ENCODE measurements at regions not wholly inside any gene's neighbourhood (a gene's known extent, or its start where the extent isn't known, plus 50 kb on each side); places are given as distances from the start of the nearest gene placed in this dataset.

DNA sequence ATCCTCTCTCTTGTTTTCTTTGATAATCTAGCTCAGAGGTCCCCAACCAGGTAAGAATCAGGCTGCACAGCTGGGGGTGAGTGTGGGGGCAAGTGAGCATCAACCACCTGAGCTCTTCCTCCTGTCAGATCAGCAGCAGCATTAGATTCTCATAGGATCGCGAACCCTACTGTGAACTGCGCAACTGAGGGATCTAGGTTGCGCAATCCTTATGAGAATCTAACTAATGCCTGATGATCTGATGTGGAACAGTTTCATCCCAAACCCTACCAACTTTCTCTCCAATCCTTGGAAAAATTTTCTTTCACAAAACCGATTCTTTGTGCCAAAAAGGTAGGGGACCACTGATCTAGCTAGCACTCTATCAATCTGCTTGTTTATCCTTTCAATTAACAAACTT lies 678.3 kb downstream of the CBLN2 start:
- no peak for DNase-seq

DNA sequence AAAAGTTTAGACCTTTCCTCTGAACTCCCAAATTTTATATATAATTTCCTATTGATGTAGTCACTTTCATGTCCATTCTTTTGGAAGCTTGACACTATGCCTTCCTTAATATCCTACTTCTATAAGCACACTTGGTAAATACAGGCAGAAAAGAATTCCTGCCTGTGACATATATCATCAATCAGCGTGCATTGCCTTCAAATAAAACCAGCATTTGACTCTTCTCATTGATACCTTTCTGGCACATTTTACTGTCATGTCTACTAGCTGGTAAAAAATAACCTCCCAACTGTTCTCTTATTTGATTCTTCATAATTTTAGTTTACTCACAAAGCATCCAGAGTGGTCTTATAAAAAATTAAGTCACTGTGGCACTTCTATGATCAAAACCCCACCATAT lies 693.5 kb downstream of the CBLN2 start:
- DNase-seq: no peak

DNA sequence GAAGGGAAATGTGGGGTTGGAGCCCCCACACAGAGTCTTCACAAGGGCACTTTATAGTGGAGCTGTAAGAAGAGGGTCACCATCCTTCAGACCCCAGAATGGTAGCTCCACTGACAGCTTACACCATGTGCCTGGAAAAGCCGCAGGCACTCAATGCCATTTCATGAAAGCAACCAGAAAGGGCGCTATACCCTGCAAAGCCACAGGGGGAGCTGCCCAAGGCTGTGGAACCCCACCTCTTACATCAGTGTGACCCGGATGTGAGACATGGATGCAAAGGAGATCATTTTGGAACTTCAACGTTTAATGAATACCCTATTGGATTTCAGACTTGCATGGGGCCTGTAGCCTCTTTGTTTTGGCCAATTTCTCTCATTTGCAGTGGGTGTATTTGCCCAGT lies 694.7 kb downstream of the CBLN2 start:
- no peak for DNase-seq

DNA sequence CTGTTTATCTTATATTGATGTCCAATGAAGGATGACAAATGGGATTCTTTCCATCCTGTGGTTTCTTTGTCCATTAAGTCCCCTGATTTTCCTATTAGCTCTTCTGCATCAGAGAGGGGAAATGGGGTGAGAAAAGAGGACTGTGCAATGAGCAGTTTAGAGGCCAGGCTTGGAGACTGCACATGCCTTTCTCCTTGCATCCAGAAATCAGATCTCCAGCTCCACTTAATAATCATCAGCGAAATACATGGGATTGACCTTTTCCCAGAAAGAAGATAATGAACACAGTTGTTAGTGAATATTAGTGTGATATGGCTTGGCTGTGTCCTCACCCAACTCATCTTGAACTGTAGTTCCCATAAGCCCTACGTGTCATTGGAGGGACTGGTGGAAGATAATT lies 697.4 kb downstream of the CBLN2 start:
- DNase-seq: no peak

DNA sequence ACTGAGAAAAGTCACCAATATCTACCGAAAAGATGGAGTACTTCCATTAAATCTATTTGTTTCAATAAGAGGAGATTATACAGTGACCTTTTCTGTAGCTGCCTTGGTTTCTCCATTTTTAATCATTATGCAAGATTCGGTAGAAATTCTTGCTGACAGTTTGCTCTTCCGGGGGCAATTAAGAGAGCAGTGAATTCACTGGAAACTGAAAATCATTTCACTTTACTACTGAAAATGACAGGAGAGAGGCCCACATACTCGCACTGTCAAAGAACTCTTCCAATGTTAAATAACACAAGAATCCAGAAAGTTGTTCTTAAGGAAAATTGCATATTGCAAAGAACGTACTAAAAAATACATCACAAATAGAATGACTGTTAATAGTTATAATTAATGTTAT lies 699.3 kb downstream of the CBLN2 start:
- DNase-seq: no peak

DNA sequence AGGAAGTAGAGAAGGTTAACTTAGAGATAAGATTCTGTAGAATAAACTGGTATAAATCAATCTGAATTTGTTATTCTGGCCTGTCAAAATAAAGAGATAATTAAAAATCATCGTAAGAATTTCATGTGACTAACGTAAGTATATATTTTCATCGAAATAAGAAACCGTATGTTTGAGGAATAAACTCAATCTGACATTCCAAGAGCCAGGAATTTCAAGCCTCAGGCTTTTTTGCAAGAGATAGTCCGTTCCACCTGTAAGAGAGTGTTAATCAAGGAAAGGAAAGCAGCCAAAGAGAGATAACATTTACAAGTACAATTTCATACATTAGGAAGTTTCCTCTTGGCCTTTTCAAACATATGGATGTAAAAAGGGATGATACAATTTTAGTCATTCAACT lies 701.5 kb downstream of the CBLN2 start:
- DNase-seq: no peak

DNA sequence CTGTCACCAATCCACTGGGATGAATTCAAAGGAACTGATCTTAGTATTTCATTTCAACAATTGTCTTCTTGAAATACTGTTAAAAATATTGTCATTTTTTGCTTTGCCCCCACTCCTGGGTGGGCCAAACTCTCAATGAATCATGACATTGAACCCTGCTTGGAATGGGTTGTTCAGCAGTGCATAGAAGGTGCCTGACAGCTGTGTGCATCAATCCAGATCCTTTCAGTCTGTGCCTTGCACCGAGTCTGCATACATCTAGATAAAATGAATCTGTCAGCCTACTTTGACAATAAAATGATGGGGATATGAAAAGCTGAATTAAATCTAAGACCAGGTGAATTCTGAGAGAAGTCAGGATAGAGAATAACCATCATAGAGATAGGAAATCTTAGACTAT lies 706.6 kb downstream of the CBLN2 start:
- no peak for DNase-seq

DNA sequence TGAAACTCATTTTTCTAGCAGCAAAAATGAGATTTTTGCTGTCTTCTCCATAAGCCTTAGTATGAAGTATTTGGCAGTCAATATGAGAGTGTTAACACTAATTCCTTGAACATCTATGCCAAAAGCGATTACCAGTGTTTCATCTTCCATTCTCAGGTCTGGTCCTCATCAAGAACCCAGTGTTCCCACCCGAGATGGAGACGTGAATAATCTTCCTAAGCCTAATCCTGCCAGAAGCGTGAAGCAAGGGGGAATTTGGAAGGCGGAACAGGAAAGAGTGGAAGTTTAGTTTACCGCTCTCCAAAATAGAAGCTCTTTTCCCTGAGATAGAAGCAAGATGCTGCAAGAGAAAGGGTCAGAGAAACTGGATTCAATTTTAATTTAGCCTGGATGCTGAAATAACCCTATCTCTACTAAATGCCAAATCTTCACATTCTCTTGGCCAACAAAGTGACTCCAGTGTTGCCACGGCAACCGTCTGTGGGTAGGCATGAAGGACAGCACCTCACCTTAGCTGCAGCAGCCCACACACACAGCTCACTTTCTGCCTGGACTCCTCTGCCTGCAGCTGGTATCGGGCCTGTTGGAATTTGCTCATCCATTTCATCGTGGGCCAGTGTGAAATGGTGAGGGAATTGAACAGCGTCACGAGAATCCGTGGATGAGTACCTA lies 711.1 kb downstream of the CBLN2 start:
- DNase-seq: no peak

DNA sequence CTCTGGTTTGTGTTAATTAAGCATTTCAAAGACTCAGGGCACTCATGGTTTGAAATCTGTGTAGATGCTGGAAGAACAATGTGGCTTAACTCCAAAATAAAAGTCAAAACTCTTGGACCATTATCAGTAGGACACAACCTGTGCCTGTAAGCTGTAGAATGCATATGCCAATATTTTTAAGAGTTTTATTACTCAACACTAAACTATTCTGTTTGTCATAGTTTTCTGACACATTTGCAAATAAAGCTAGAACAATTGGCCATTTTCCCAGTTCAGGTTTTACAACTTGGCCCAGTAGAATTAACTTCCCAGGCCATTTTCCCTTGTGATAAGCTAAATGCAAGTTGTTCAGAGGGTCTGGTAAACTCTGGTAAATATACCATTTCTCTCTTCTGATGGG lies 713.1 kb downstream of the CBLN2 start:
- no peak for DNase-seq

DNA sequence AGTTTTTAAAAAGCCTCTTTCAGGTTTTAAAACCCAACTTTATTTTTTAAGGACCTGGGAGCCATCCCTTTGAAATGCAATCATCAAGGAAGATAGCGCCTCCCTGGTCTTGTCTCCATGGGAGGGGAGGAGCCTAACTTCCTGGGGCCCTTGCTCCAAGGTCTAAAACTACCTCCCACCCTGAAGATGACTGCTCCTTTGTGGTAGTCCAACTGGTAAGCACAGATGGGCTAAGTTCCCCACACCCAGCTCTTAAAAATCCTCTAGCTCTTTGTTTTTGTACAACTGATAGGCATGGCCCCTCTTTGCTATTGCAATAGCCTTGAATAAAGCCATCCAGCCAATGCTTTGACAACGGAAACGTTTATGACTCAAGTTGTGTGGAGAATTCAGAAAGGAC lies 716.8 kb downstream of the CBLN2 start:
- DNase-seq: no peak

DNA sequence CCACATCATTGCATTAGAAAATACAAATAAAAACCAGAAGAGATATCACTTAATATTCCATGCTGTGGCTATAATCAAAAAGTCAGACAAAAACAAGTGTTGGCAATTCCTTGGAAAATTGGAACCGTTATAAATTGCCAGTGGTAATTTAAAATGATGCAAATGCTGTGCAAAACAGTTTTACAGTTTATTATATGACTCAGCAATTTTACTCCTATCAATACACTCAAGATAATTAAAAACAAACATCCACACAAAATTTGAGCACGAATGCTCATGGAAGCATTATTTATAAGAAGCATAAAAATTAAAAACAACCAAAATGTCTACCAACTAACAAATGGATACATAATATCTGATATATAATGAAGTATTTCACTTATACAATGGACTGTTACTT lies 728.8 kb downstream of the CBLN2 start:
- no peak for DNase-seq

DNA sequence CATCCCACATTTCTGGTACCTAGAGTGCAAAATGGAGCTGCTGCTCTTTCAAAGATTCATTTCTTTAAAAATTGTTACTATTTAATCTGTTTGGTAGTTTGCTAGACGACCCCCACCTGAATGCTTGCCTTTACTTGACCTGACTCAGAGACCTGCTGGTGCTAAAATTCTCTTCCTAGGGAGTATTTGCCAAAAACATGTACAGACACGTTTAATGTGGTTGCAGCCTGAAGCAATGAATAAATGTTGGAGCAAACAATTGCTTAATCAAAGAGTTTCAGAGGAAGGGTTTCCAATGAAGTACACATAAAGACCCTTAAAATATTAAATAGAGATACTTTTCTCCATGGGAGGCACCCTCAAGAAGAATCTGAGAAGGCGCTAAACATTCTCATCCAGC lies 734.4 kb downstream of the CBLN2 start:
- DNase-seq: no peak

DNA sequence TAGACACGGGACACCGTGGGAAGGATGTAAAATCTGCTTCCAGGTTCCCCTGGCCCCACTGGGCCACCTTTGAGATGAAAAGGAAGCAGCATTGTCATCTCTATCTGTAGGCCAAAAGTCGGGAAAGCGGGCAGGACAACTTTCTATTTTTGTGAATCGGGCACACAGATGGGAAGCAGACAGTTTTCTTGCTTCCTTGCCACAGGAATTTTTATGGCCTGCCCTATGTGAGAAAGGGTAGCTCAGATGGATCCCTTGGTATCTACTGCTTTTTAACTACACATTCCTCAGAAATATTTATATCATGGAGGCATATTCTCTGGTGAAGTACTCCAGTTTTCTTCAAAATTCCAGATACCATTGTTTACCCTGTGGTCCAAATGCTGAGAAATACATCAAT lies 735.5 kb downstream of the CBLN2 start:
- DNase-seq: no peak

DNA sequence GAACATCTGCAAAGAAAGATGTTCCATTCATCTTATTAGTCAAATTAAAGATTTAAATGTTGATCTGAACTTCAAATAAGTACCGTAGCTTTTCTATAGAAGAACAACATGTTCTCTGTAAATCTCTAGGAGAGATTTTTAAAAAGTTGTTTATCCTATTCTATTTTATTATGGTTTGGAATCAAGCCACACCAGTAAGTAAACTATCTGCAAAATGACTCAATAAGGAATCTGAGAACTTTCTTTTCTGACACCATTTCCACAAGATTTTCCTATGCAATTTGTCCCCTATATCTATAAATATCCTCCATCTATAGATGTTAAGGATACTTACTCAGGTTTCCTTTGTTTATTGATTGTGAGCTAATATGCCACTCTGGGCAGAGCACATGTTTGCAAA lies 736.6 kb downstream of the CBLN2 start:
- no peak for DNase-seq

DNA sequence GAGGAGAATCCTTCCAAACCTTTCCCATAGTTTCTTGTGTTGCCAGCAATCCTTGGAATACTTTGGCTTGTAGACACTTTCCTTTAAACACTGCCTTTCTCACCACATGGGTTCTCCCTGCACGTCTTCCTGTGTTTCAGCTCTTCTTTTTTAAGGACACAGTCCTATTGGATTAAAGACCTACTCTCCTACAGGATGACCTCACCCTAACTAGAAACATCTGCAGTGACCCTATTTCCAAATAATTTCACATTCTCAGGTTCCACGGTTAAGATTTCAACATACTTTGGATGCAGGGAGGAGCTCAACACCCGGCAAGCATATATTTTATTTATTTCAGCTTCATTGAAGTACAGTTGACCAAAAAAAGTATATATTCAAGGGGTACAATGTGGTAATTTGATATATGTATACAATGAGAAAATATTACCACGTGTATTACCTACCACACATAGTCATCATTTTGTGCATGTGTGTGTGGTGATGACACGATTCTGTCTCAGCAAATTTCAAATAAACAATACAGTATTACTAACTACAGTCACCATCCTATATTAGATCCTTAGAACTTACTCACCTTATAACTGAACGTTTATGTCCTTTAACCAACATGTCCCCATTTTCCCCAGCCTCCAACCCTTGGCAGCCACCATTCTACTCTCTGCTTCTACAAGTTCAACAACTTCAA lies 745.0 kb downstream of the CBLN2 start:
- DNase-seq: no peak

DNA sequence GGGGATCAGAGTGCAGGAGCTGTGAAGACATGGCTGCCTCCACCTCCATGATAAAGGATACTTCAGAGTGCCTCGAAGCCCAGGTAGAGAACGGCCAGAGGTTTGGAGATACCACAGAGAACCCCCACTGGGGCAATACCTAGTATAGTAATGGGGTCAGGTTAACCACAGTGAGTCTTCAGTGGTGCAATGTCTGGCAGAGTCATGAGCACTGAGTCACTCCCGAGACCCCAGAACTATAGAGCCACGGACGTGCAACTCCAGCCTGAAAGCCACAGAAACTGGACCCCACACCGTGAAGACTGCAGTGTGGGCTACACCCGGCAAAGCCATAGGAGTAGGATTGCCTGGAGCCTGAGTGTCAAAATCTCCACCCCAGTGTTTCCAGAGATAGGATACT lies 746.6 kb downstream of the CBLN2 start:
- no peak for DNase-seq

DNA sequence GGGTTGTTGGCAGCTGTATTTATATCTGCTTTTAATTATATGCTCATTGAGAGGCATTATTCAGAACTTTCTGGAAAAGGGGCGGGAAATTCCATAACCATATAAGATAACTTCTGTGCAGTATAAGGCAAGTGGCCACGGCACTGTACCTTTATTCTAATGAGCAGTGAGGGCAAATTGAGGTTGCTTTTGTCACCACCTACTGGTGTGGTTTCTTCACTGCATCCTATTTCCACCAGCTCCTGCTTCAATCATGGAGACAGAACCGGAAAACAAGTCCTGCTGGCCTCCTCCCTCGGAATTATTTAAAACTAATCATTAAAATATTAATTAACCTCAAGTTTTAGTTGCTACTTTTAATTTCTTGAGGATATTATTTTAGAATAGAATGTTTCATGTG lies 759.4 kb downstream of the CBLN2 start:
- peak; percentile 0 for DNase-seq

DNA sequence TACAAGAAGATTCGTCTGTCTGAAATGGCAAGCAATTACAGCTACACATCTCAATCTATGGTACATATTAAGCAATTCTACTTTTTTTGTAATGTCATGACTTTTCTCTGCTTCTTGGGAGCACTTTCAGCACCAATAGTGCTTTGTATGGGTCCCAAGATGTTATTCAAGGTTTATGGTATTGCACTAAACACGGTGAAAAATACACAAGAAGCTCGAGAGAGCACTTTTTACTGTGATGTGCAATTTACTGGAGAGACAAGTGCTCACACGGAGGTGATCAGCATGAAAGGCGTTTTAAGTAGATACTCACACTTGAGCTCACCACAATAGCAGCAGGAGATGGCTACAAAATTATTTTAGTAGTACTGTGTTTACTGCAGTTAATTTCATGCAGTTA lies 783.6 kb downstream of the CBLN2 start:
- DNase-seq: no peak

DNA sequence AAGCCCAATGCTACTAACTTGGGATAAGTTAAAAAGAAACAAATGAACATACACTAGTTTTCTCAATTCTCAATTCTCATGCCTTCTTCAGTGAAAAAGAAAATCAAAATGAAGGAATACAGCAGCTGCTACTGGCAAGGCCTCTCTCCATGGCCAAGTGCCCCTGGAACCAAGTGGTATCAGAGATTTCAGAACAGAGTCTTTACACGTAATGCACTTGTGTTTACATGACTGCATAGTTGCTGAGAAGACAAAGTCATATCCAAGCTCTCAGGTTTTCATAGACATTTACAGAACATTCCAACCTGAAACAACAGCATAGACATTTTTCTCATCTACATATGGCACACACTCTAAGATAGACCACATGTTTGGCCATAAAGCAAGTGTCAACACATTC lies 789.9 kb downstream of the CBLN2 start:
- DNase-seq: no peak

DNA sequence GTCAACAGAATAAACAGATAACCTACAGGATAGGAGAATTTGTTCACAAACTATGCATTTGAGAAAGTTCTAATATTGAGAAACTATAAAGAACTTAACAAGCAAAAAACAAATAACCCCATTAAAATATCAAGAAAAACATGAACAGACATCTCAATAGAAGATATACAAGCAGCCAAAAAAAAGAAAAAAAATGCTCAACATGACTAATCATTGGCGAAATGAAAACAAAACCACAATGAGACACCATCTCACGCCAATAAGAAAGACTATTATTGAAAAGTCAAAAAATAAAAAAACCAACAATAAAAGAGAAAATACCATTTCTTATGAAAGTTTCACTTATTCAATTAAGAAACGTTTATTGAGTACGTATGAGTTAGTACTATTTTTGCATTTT lies 800.5 kb downstream of the CBLN2 start:
- DNase-seq: no peak

DNA sequence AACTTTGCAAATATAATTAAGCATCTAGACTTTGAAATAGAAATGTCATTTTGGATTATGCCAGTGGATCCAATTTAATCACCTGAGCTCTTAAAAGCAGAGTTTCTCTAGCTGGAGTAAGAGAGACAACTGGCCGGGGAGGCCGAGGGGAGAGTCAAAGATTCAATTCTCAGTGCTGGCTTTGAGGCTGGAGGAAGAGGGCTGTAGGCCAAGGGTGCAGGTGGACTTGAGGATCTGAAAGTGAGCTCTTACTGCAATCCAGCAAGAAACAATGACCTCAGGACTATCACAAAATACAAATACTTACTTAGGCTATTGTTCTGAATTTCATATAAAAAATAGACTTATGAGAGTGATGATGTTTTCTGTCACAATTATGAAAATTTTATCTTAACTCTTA lies 814.5 kb downstream of the CBLN2 start:
- DNase-seq: no peak

DNA sequence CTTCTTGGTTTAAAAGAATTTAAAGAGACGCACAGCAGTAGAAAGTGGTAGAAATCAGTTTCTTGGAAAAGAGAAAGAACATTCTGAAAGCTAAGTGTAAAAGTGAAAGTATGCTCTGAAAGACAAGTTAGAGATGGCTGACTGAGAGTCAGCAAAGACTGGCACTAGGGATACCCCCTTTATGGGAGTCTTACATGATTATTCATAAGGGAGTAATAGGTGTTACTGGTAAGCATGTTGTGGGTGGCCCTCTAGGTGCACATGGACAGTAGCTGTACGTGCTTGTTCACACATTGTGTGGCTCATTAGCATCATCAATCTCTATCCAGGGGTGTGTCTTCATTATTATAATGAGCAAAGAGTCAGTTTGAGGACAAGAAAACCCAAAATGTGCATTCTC lies 816.2 kb downstream of the CBLN2 start:
- DNase-seq: no peak

DNA sequence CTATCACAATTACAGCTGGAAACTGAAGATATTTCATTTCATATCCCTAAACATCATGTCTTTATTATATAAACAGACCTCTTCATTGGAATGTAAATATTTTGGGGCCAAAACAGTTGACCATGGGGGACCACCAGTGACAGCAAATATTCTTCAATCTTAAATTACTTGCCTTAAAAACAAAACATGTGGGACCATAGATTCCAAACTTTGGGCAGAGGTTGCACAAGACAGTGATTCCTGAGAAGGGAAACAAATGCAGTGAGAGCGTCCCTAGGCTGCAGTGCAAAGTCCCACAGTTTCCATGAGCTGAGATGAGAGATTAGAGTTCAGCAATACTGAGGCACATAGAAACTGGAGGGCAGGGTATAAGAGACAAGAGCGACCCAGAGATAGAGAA lies 818.9 kb downstream of the CBLN2 start:
- no peak for DNase-seq

DNA sequence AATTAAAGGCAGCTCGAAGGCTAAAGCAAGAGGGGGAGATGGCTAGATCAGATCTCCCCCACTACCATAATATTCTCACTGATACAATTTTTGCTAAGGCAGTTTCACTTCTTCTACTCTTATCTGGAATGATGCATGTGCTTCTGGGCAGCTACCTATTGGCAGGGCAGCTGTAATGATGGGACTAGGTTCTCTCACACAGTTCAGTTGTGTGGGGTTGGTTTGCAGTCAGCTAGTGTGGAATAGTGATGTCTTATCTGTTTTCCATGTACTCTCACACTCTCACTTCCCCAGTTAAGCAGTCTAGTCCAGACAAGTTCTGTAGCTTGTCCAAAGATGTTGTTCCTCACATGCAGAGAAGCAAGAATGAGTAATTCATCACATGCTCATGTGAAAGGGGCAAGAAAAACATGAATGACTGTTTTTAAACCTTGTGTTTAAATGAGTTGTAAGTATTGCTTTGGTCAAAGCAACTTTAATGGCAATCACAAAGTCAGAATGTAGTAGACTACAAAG lies 836.1 kb downstream of the CBLN2 start:
- no peak for DNase-seq

DNA sequence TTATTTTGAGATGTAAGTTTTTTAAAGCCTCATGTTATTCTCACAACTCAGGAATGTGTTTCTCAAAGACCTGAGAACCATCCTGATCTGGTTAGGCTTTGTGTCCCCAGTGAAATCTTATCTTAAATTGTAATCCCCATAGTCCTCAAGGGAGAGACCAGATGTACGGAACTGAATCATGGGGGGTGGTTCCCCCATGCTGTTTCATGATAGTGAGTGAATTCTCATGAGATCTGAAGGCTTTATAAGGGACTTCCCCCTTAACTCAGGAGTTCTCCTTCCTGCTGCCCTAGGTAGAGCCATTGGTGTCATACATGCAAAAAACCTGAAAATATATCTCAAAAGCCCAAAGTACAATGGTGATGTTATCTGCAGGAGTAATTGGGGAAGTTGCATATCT lies 836.7 kb downstream of the CBLN2 start:
- no peak for DNase-seq

All from suppressor macrophage treated with lipopolysaccharide for 4 hours (primary cell).